IPS DF 4.7 (cell line): ENCODE measurements at regions not wholly inside any gene's neighbourhood (a gene's known extent, or its start where the extent isn't known, plus 50 kb on each side); places are given as distances from the start of the nearest gene placed in this dataset.

Source experiments
- DNase-seq: peaks from one replicate; pipeline ENCODE4 v3.0.0-alpha.2; 2013; ENCODE audit warnings: low spot score; ENCODE audit errors: extremely low read depth

- DNase-seq, result no peak
These were observed 62.5 kb upstream of the ITGA1 start for GRCh38 chr5:52725065-52725746.

GRCh38 chr5:52725808-52726207 lies 61.9 kb upstream of the ITGA1 start:
- DNase-seq, result no peak

GRCh38 chr5:52727020-52727419 lies 60.7 kb upstream of the ITGA1 start:
- no peak for DNase-seq

- no peak for DNase-seq
These were observed 60.1 kb upstream of the ITGA1 start for GRCh38 chr5:52727576-52727975.

- no peak for DNase-seq
These were observed 59.5 kb upstream of the ITGA1 start for GRCh38 chr5:52728224-52728623.

GRCh38 chr5:52728686-52729085 lies 59.0 kb upstream of the ITGA1 start:
- no peak for DNase-seq

- no peak for DNase-seq
These were observed 56.3 kb upstream of the ITGA1 start for GRCh38 chr5:52731274-52732027.

GRCh38 chr5:52734557-52734956 lies 53.2 kb upstream of the ITGA1 start:
- no peak for DNase-seq

GRCh38 chr5:52735139-52735538 lies 52.6 kb upstream of the ITGA1 start:
- no peak for DNase-seq
